Pancreas (tissue), 10 donors: ENCODE measurements at regions not wholly inside any gene's neighbourhood (a gene's known extent, or its start where the extent isn't known, plus 50 kb on each side); places are given as distances from the start of the nearest gene placed in this dataset.
A peak's percentile ranks its signal among the peaks of the same experiment; 100 is the strongest.

Experiments
- ATAC-seq, 4 donors: fragments of 200-7000 bp; cut with Tn5 transposase; one replicate each; pipeline versions ENCODE4 v1.8.0 to v1.9.1; 2020; ENCODE audit warnings: mild to moderate bottlenecking in 4 of 4, moderate library complexity in 4 of 4
- DNase-seq, 6 donors: peaks; one replicate each; pipeline ENCODE4 v3.0.0-alpha.2; 2020
- FAIRE-seq: peaks from 2 replicates; lab custom pipeline; 2012; peaks lifted over from hg19 to GRCh38; lab: Jason Lieb, UNC
- H3K27ac ChIP-seq, 4 donors: fragments of 200-600 bp; sonication (generic); 1 replicate in 3 of 4; 2 replicates in 1 of 4; pipeline versions ENCODE4 v1.5.0 to v1.8.0; 2020
- H3K27me3 ChIP-seq, 4 donors: fragments of 200-600 bp; one replicate each; pipeline ENCODE4 v1.8.0; 2021
- H3K36me3 ChIP-seq, 3 donors: fragments of 200-600 bp; sonication (generic) in 1 of 3; one replicate each; pipeline versions ENCODE4 v1.5.0 to v1.8.0; 2020 to 2021
- H3K4me1 ChIP-seq, 3 donors: fragments of 200-600 bp; one replicate each; pipeline ENCODE4 v1.8.0; 2021
- H3K4me3 ChIP-seq, 4 donors: fragments of 200-600 bp; sonication (generic) in 2 of 4; one replicate each; pipeline versions ENCODE4 v1.5.0 to v1.8.0; 2020 to 2021
- H3K9me3 ChIP-seq, 4 donors: fragments of 200-600 bp; one replicate each; pipeline ENCODE4 v1.8.0; 2021
- CTCF ChIP-seq, 4 donors: fragments of 200-600 bp; sonication (generic) in 3 of 4; IDR thresholded peaks; one replicate each; pipeline versions ENCODE4 v1.5.0 to v1.8.0; 2021; ENCODE audit warnings: antibody characterized with exemption in 4 of 4
- WGBS, 2 donors: extraction: QIAGEN DNeasy Blood & Tissue Kit; methylation state at CpG; one replicate each; pipeline ENCODE4 v1.1.7; 2013; 5-methylcytosine and 5-hydroxymethylcytosine counted together
- intact Hi-C, 3 donors: fragments of 100-400 bp; cut with DNase I; formaldehyde crosslinking; loops; one replicate each; pipeline versions ENCODE4 v1.11.1 to v1.14.2; 2022
- donor health status: healthy with polysubstance abuse.
- donor health status: DM: no; HTN: no; CAD: no; lungs with moderate emphysema.
- donor health status: DM: no; HTN: no; CAD: no.
- donor health status: control.
- donor health status: control.
- donor health status: Bipolar disorder and iron deficiency.
- donor health status: DM: yes; HTN: yes; CAD: no.
- donor health status: DM: no; HTN: no; CAD: no.
- donor health status: DM: no; HTN: no; CAD: no.
- donor health status: DM: yes; HTN: yes; CAD: no.

DNA sequence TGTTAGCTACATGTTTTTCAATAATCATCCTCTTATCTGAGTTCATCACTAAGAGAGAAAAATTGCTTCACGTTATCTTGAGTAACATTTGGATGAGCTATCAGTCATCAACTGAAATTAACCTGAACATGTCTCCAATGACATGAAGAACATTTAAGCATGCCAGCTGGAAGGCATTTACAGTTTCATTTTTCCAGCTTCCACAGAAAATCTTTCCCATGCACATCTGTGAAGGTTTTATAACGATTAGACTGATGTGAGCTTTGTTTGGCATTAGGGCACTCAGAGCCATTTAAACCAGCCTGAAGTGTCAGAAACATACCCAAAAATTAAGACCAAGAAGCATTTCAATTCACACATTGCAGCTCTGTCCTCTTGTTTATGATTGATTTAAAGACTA is 235.8 kb upstream of the ARHGEF26 start:
- WGBS, 2 donors: 23 to 29% methylated on average over 2 of the region's 2 CpGs
- no peak for TF ChIP-seq CTCF (IDR thresholded peaks at IDR 0.05)
- H3K4me3 ChIP-seq: no peak overlapping the region
- H3K4me1 ChIP-seq: no peaks in the 10 kb centered on the region
- no peak for ATAC-seq
- H3K9me3 ChIP-seq: no peaks in the 10 kb centered on the region
- intact Hi-C loops: no loop called here
- no peaks in the 10 kb centered on the region for H3K36me3 ChIP-seq
- DNase-seq: no peak
- peaks cover 0 to 8% (median 3%) of the 10 kb centered on the region in 4 donors for H3K27me3 ChIP-seq
- no peak for FAIRE-seq
- no peak overlapping the region for H3K27ac ChIP-seq

- Histone ChIP-seq H3K36me3 (no peaks in the 10 kb centered on the region), H3K9me3 (no peaks in the 10 kb centered on the region), H3K27me3 (no peaks in the 10 kb centered on the region), H3K4me1 (no peaks in the 10 kb centered on the region), H3K4me3 (no peak overlapping the region), H3K27ac (no peak overlapping the region)
- no peak for TF ChIP-seq CTCF (IDR thresholded peaks at IDR 0.05)
- WGBS, 2 donors: 52 to 56% methylated on average over 2 of the region's 2 CpGs
- DNase-seq (no peak), FAIRE-seq (no peak), ATAC-seq (no peak)
- intact Hi-C loops: no loop called here
These were observed 231.3 kb upstream of the ARHGEF26 start for GRCh38 chr3:153889905-153890334.

GRCh38 chr3:153892126-153892525 is 229.1 kb upstream of the ARHGEF26 start:
- no peak for DNase-seq
- intact Hi-C loops: no loop called here

DNA sequence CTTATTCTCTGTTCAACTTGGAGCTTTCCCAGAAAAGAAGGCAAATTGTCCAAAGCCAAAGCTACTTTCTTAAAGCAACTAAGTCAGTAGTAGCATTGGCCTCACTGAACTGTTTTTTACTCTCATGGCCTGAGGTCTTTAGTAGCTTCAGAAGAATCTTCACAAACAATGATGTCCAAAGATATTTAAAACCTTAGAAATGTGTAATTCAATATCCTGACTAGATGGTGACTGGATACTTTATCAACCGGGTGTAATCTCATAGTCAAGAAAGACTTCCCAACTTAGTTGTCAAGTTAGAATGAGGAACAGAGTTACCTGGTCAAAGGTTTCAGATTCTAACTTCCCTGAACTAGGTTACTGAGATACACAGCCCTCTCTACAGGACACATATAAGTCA is 226.3 kb upstream of the ARHGEF26 start:
- DNase-seq: no peak
- intact Hi-C loops: no loop called here
- H3K27me3 ChIP-seq: no peaks in the 10 kb centered on the region
- H3K9me3 ChIP-seq: no peaks in the 10 kb centered on the region
- TF ChIP-seq CTCF (IDR thresholded peaks at IDR 0.05): no peak
- no peaks in the 10 kb centered on the region for H3K36me3 ChIP-seq
- no peak for ATAC-seq
- 67 to 73% methylated on average over 1 of the region's 1 CpG for WGBS, 2 donors
- no peaks in the 10 kb centered on the region for H3K4me1 ChIP-seq
- no peak overlapping the region for H3K27ac ChIP-seq
- no peak overlapping the region for H3K4me3 ChIP-seq
- FAIRE-seq: no peak

More at GRCh38 chr3:153892126-153892525, 229.1 kb upstream of the ARHGEF26 start:
- TF ChIP-seq CTCF (IDR thresholded peaks at IDR 0.05): no peak
- ATAC-seq (no peak), FAIRE-seq (peak; percentile 39)
- no peaks in the 10 kb centered on the region for H3K9me3 ChIP-seq
- no peak overlapping the region for H3K4me3 ChIP-seq
- H3K36me3 ChIP-seq: no peaks in the 10 kb centered on the region
- 55 to 64% methylated on average over 5 of the region's 5 CpGs for WGBS, 2 donors
- no peak overlapping the region for H3K27ac ChIP-seq
- H3K27me3 ChIP-seq: no peaks in the 10 kb centered on the region
- H3K4me1 ChIP-seq: no peaks in the 10 kb centered on the region

- H3K9me3 ChIP-seq: no peaks in the 10 kb centered on the region
- no peak overlapping the region for H3K27ac ChIP-seq
- no peak for TF ChIP-seq CTCF (IDR thresholded peaks at IDR 0.05)
- H3K4me3 ChIP-seq: no peak overlapping the region
- 44 to 53% methylated on average over 2 of the region's 2 CpGs for WGBS, 2 donors
- H3K36me3 ChIP-seq: no peaks in the 10 kb centered on the region
- H3K27me3 ChIP-seq: no peaks in the 10 kb centered on the region
- intact Hi-C loops: no loop called here
- no peak for FAIRE-seq
- ATAC-seq: no peak
- no peaks in the 10 kb centered on the region for H3K4me1 ChIP-seq
- no peak for DNase-seq
These were observed 225.0 kb upstream of the ARHGEF26 start for GRCh38 chr3:153896197-153896596.
